HG02588 (cell line): ENCODE measurements at regions not wholly inside any gene's neighbourhood (a gene's known extent, or its start where the extent isn't known, plus 50 kb on each side); places are given as distances from the start of the nearest gene placed in this dataset.

Source experiments
- ATAC-seq: cut with Tn5 transposase; IDR thresholded peaks from one replicate; pipeline ENCODE4 v1.9.1; 2021; ENCODE audit warnings: mild to moderate bottlenecking, moderate library complexity; ENCODE audit not compliant: unreplicated experiment

DNA sequence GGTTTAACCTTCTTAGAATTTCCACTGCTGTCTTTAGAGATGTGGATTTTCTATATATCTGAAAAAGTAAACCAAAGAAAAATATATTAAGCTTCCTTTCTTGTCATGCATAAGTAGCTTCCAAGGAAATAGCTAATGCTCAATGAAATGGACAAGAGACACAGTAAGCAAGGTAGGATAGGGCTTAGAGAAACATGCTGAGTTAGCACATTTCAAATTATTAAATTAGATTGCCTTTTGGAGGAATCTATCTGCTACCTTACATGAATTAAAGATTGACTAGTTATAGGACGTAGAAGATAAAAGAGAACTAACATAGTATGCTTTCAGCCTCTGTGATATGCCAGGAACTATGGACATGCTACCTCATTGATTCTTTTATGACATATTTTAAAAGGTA, 824.6 kb downstream of the TUSC7 start:
- no peak for ATAC-seq

DNA sequence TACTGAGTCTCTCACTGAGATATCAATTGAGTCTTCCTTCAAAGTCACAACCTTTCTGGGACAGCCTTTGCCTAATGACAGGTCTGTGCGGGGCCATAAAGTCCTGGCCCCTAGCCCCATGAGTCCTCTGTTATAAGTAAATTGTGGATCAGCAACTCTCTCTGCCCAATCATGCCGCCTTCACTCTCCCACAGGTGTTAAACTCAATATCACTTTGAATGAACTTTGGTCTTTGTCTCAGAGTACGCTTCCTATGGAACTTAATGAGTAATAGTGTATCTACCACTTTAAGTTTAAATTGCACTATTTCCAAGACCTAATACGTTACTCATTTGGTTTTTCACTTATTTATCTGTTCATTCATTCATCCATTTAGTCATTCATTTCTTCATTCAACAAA, 826.4 kb downstream of the TUSC7 start:
- ATAC-seq, result no peak

DNA sequence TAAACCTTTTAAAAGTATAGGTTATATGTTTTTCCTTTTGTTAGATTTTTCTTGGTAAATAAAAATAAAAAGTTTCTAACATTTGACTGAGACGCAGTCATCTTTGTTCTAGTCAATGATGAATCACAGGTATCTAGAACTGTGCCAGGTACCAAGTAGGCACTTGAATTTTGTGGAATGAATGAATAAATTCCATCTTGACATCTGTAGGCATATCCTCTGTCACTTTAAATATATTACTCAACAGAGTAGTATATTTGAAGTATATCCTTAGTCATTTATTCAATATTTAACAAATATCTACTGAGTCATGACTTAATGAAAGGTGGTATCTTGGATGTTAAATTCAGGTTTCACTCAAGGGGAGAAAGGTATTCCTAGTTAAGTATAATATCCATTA, 828.4 kb downstream of the TUSC7 start:
- ATAC-seq, result no peak

DNA sequence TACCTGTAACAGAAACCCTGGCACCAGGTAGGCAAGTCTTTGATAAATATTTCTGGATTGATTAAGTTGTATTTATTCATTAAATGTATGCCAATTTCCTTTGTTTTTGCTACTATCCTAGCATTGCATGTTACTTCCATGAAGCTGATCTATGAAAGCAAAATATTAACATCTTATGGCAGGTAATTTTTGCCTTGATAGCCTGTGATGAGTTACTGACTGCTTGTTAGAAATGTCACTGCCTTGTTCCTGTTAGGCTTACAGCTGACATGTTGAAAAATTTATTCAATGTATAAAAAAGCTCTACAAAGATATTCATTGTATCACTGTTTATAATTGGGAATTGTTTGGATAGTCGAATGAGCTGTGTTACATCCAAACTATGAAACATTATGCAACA, 830.1 kb downstream of the TUSC7 start:
- no peak for ATAC-seq

DNA sequence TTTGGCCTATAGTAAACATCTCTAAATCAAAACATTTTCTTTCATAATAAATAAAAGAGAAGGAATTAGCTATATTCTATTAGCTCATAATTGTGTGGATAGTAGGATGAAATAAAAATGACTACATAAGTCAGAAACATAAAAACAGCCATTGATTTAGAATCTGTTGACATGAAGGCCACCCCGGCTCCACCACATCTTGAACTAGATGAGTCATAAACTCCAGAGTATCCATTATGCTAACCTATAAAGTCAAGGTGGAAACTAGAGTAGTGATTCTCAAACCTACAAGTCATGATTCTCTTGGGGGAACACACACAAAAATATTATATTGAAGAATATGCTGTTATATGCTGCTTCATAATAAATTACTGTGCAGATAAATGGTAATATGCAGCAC, 831.0 kb downstream of the TUSC7 start:
- ATAC-seq, result no peak

DNA sequence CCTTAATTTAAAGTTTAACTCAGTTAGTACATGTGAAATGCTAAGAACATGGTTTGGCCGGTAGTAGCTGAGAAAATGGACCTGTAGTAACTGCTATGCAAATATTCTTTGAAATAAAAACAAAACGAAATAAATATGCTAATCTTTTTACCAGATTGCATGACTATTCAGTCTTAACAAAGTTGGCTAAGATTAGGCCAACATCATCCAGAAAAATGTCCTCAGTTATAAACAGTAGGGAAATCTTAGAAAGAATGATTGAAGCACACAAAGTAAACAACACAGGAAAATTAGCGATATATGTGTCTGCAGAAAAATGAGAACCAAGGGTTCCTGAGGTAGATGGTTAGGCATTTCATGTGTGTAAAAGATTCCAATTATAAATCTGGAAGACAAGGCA, 832.1 kb downstream of the TUSC7 start:
- ATAC-seq, result no peak

DNA sequence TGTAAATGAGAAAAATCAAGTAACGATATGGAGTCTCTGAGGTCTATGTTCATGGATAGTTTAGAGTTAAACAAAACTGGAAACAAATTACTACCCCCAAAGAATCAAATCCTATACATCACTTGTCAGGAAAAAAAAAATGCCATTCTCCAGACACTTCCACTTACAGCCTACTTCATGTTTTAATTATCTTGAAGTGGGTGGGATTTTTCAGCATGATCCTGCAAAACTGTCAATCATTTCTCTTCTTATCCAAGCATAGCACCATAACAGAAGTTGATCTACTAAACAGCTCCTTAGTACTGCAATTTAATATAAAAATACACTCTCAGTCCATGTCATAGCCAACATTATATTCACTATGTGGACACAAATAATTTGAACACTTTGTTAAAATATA, 833.9 kb downstream of the TUSC7 start:
- no peak for ATAC-seq

DNA sequence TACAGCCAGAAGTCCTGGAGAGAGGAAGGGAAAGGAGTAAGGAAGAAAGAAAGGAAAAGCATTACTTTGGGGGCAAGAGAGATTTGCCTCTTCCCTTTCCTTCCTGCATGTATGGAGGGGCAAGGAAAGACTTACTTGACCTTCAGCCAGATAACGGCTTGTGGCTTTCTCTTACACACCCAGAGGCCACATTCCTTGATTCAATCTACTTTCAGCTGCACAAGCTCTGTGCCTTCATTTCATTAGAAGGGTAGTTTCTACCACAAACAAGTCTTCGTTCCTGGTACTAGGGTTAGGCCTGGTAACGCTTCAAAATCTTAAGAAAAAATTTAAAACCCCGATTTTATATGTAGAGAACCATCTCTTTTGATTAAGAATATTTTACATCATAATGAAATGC, 835.9 kb downstream of the TUSC7 start:
- ATAC-seq, result no peak

DNA sequence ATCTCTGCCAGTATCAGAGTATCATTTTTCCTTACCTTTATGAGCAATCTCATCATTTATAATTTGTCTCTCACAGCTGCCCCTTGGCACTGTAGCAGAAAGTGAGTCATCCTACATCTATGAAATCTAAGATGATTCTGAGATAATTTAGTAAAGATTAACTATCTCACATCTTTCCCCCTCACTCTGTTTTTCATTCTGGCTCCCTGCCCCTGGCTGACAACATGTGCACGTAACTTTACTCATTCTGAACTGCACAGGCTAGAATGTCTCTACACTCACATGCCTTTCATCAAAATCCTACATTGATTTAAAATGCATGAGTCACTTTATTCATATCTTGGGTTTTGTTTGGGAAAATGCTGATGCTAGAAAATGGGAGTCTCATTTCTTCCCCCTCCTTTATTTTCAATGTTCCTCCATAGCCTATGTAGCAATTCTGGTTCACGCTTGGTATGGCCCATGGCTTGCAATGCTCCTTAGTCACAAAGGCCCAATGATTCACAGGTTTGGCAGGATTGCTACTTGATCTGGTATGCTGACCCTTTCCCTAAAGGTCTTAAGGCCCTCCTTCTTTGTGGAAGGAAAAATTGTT, 838.5 kb downstream of the TUSC7 start:
- no peak for ATAC-seq

DNA sequence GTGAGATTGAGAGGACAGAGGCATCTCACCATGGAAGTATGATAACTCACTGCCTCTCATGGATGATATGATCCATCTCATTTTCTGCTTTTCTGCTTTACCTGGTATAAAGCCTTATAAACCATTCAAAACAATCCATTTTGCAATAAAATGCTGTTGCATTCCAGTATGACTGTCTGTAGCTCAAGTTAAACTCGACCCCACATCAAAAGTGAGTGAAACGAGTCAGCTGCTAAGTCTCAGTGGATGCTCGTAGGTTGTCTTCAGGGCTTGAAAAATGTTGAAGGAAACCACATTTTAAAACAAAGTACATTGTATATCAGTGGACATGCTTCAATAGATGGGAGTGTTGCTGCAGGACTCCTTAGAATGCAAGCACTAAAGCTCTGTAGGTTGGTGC, 839.0 kb downstream of the TUSC7 start:
- no peak for ATAC-seq

DNA sequence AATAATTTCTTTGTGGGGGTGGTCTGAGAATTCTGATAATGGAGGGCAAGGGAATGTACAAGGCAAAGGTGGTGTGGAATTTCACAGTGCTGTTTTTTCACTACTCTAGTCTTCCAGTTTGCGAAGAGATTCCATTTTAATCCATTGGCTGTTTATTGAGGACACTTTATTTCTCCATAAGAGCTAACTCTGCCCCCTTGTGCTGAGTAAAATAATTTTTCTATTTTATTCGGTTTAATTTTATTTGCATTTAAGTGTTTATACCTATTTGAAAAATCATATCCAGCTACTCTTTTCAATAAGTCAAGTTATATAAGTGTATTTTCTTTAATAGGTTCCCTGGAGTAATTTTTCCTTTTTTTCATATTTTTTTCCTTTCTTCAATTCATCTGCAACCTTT, 840.1 kb downstream of the TUSC7 start:
- no peak for ATAC-seq

DNA sequence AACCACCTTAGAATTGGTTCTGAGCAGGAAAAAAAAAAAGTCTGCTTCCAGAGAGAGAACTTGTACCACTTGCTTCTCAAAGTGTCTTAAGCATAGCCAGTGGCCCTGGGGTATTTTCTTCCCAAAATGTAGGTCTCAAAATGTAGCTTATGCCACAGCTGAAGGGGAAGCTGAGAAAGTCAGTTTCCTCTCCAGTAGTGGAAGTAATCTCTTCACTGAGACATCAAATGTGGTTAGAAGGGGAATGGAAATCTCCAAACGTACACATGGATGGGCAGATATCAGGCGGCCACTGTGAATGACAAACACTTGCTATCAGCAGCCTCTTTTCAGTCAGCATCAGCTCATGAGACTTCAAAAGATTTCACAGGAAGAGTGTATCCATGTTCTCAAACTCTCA, 841.2 kb downstream of the TUSC7 start:
- ATAC-seq, result no peak

DNA sequence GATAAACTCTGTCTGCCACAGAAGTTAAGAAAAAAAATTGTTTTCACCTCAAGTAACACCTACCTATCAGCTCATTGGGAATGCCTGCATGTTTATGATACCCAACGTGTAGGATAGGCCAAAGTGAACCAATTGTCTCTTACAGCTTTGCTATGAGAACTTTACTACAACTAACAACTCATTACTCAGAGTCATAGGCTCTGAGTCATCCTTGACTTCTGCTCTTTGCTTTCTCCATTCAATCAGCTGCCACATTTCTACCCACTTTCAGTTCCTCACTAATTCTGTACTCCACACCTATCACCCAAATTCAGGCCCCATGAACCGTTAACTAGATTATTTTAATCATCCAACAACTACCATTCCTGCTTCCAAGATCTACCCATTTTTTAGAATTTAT, 843.9 kb downstream of the TUSC7 start:
- ATAC-seq, result peak; percentile 96

DNA sequence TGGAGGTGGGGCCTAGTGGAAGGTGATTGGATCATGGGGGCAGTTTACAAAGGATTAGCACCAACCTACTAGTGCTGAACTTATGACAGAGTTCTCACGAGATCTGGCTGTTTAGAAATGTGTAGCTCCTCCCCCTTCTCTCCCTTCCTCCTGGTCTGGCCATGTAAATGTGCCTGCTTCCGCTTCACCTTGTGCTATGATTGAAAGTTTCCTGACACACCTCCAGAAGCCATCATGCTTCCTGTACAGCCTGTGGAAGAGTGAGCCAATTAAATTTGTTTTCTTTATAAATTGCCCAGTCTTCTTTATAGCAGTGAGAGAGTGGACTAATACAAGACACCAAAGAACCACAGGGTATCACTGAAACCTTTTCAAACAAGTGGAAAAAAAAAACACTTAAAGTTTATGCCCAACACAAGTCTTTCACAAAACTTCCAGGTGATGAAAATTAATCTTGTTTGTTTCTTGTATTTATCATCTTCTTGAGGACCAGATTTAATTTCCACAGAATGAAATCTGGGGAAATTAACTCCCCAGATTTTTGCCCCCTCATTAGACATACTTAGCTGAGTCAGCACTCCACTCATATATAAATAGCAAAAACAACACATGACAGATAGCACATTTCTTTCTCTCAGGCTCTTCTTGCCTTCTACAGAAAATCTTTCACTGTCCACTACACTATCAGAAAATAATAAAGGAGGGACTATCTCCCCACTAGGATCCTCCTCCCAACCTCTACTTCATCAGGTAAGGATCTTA, 847.2 kb downstream of the TUSC7 start:
- ATAC-seq, result no peak

DNA sequence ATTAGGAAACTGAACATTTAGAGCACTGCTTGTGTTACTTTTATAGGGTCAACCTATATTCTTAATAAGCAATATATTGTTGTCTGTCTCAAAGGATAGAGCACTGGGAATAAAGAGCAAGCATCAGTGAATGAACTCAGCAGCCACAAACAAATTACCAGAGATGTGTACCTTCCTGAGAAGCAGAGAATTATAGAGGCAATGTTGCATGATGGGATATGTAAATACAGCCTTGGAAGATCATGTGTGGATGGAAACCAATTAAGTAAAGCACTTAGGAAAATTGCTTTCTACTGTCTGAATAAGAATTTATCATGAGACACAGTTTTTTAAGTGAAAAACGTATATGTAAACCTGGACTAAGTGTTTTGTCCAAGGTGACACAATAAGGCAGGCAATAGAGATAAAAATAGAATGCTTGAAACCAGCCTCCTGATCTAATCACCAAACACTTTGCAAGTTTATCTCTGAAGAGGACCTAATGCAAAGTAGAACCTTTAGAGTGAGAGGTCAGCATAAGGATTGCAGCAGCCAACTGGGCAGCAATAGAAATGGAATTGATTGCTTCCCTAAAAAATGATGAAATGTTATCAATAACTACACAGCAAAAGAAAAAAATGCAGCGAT, 848.0 kb downstream of the TUSC7 start:
- no peak for ATAC-seq

DNA sequence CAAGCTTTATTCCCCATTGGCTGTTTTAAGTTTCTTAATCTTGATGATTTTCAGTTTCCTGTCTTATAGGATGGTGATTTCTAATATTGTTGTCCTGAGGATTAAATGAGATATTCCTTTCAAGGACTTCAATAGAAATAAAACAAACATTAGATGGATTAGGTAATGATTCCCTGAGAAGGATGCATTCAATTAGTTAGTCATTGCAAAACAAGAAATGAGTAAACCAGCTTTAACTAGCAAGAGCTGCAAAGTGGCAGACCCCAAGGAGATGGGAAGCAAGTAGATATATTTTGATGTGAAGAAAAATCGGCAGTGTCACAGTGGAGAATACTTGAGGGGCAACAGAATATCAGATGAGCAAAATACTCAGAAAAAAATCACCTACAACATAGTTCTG, 849.1 kb downstream of the TUSC7 start:
- ATAC-seq, result no peak

DNA sequence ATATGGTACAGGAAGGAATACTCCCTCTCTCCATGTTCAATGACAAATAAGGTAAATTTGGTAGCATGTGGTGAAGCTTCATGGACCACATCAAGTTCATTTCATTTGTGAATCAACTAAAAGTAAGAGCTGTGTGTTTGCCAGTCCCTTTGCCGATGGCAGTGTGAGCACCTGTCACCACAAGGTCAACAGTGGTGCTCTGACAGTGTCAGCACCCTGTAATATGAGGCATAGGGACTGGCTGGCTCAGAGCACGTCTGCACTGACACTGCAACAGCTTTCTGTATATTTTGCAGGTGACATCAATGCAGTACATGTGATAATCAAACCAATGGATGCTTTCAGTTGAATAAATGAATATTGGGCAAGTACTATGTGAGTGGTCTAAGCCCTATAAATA, 852.4 kb downstream of the TUSC7 start:
- no peak for ATAC-seq

DNA sequence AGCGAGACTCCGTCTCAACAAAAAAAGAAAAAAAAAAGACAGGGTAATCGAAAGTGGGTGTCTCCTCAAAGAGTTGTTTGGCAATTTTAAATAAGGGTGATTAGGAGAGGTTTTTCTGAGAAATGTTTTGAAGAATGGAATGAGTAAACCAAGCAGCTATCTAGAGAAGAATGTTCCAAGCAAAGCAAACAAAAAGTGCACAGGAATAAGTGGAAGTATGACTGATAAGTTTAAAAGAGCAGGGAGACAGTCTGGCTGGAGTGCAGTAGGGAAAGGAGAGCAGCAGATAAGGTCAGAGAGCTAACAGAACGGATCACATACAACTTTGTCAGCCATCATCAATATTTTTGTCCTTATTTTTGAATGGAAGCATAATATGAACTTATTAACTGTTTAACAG, 853.5 kb downstream of the TUSC7 start:
- no peak for ATAC-seq

DNA sequence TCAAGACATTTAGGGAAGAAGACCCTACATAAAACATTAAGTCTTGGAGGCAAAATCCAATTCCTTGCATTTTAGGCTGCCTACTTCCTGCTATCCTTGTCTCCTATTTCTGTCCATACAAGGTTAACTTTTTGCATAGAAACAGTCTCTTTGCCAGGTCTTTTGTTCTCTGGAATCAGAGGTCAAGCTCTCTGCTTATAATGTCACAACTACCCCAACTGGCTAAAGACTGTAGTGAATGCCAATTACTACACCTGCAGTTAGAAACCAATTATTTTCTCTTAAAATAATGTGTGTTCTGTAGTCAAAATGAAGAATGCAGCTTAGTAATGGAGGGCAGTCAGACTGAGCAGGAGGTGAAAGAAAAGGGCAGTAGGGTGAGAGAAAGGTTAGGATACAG, 856.2 kb downstream of the TUSC7 start:
- no peak for ATAC-seq

DNA sequence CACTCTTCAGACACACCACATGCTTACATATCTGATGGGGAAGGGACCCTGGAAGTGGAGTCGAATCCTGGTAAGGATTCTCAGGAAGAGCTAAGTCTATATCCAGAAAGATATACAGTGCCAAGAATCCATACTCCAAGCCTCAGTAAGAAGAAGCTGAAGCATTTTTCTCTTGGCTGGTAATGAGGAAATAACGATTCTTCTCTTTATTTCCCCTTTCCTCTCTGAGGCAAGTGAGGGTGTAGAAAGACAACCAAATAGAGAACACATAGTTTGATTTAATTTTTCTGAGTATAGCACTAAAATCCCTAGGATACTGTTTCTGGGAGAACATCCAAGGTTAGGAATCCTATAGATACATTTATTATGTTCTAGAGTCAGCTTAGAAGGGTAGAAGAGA, 857.3 kb downstream of the TUSC7 start:
- ATAC-seq, result no peak

DNA sequence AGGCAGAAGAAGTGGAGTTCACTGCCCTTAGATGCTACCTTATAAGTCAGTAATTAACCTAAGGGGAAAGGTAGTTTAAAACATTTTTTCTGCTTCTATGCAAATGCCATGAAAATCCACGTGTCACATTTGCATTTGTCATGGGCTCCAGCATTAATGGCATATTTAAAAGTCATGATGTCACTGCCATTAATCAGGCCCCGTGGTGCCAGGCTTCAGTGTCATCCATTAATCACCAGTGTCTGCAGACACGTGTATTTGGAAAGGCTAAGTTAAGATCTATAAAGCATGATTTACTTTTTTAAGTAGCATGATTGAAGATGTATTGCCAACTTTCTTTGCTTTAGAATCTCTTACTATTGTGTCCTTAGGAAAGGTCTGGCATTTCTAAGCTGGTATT, 857.8 kb downstream of the TUSC7 start:
- ATAC-seq, result no peak

DNA sequence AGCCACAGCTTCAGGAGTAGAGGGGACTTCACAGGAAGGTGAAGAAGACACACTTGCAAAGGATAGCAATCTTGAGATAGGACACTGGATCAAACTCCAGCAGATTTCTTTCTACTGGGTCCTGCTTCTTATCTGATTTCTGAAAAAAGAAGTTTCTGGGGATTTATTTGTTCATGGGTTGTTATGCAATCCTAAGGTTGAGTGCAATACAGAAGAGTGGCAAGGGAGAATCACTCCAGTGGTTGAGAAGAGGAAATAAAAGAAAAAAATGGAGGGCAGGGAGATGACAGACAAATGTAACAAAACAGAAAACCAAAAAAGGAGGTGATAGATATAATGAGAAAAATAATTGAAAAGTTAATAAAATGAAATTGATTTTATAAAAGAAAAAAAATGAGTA, 858.3 kb downstream of the TUSC7 start:
- no peak for ATAC-seq

DNA sequence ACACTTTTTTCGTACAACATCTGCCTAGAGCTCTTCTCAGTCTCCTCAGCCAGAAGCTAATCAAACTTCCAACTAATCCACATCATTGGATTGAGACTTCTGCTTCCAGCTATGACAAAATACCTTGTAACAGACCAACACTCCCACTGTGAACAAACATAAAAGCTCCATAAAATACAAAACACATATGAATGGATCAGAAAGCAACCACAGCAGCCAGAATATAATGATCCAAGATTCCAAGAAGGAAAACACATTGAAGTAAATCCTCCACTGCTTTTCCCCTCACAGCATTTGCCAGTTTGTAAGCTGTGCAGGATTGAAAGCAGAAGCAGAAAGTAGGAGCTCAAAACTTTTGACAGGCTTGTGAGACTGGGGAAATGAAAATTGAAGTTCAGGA, 863.2 kb downstream of the TUSC7 start:
- no peak for ATAC-seq
